IMR-90 (cell line): ENCODE measurements at regions not wholly inside any gene's neighbourhood (a gene's known extent, or its start where the extent isn't known, plus 50 kb on each side); places are given as distances from the start of the nearest gene placed in this dataset.

Experiments
- ATAC-seq: fragments of 200-7000 bp; cut with Tn5 transposase; 2 replicates; pipeline ENCODE4 v1.9.1; 2020; ENCODE audit warnings: low read depth, mild to moderate bottlenecking, moderate library complexity
- BruUV-seq: library from RNA; stranded (reverse); fragments of 400-500 nt; replicated peaks from 2 replicates; lab custom pipeline; 2021; lab: Mats Ljungman, UMichigan
- CTCF ChIA-PET: fragments of 300-600 bp; formaldehyde crosslinking; extraction: SDS; loops from one replicate; lab custom pipeline; 2021; ENCODE audit warnings: antibody characterized with exemption; lab: Yijun Ruan, JAX
- POLR2A ChIA-PET: fragments of 300-600 bp; sonication (Branson Sonifier 250); formaldehyde crosslinking; loops from one replicate; lab custom pipeline; 2022; ENCODE audit warnings: antibody characterized with exemption; ENCODE audit not compliant: unreplicated experiment; lab: Charles Lee
- DNase-seq: peaks from one replicate; pipeline ENCODE4 v3.0.0; 2013
- H2AFZ ChIP-seq: replicated peaks from 2 replicates; pipeline ENCODE3; 2013; ENCODE audit warnings: low read length, mild to moderate bottlenecking; ENCODE audit not compliant: poor library complexity
- H2AK5ac ChIP-seq: 2 replicates; pipeline ENCODE4 v1.6.1; 2013; ENCODE audit warnings: low read depth, low read length, inconsistent platforms
- H2AK9ac ChIP-seq: replicated peaks from 2 replicates; pipeline ENCODE3; 2013; ENCODE audit warnings: mild to moderate bottlenecking, low read depth, low read length, moderate library complexity; ENCODE audit not compliant: poor library complexity
- H2BK120ac ChIP-seq: 2 replicates; pipeline ENCODE4 v1.6.1; 2013; ENCODE audit warnings: low read depth, low read length, inconsistent platforms
- H2BK15ac ChIP-seq: 3 replicates; pipeline ENCODE4 v1.6.1; 2013; ENCODE audit warnings: low read depth, low read length, inconsistent platforms
- H2BK20ac ChIP-seq: 2 replicates; pipeline ENCODE4 v1.6.1; 2013; ENCODE audit warnings: low read depth, mild to moderate bottlenecking, inconsistent platforms, low read length, moderate library complexity
- H2BK5ac ChIP-seq: 2 replicates; pipeline ENCODE4 v1.6.1; 2013; ENCODE audit warnings: mild to moderate bottlenecking, low read depth, low read length, inconsistent platforms; ENCODE audit not compliant: poor library complexity, severe bottlenecking
- H3K14ac ChIP-seq: replicated peaks from 2 replicates; pipeline ENCODE4 v1.6.1; 2013; ENCODE audit warnings: low read depth, low read length, inconsistent platforms
- H3K18ac ChIP-seq: 2 replicates; pipeline ENCODE4 v1.6.1; 2013; ENCODE audit warnings: low read depth, low read length, control low read depth
- H3K23ac ChIP-seq: 2 replicates; pipeline ENCODE4 v1.6.1; 2013; ENCODE audit warnings: low read depth, low read length, inconsistent platforms
- H3K27ac ChIP-seq: 2 replicates; pipeline ENCODE4 v1.5.1; 2013; ENCODE audit warnings: mild to moderate bottlenecking, control low read depth, low read length; ENCODE audit not compliant: insufficient read depth
- H3K27me3 ChIP-seq: 2 replicates; pipeline ENCODE4 v1.6.1; 2013; ENCODE audit warnings: low read length; ENCODE audit not compliant: control insufficient read depth, insufficient read depth
- H3K36me3 ChIP-seq: 2 replicates; pipeline ENCODE4 v1.6.1; 2013; ENCODE audit warnings: low read length, mixed read lengths; ENCODE audit not compliant: control insufficient read depth, insufficient read depth
- H3K4ac ChIP-seq: 2 replicates; pipeline ENCODE4 v1.6.1; 2013; ENCODE audit warnings: low read depth, low read length, inconsistent platforms
- H3K4me1 ChIP-seq: 2 replicates; pipeline ENCODE4 v1.6.1; 2013; ENCODE audit warnings: low read length, mixed read lengths; ENCODE audit not compliant: control insufficient read depth, insufficient read depth
- H3K4me2 ChIP-seq: 2 replicates; pipeline ENCODE4 v1.6.1; 2013; ENCODE audit warnings: low read depth, mild to moderate bottlenecking, control low read depth, low read length, moderate library complexity
- H3K4me3 ChIP-seq: 2 replicates; pipeline ENCODE4 v1.5.1; 2013; ENCODE audit warnings: low read depth, mild to moderate bottlenecking, control low read depth, low read length, moderate library complexity; ENCODE audit not compliant: insufficient read depth
- H3K56ac ChIP-seq: 2 replicates; pipeline ENCODE4 v1.6.1; 2013; ENCODE audit warnings: low read length, inconsistent platforms; ENCODE audit not compliant: insufficient read depth; ENCODE audit errors: extremely low read depth
- H3K79me1 ChIP-seq, 2 experiments: 2 replicates each; pipeline ENCODE4 v1.6.1; 2013; ENCODE audit warnings: low read length in 2 of 2, inconsistent platforms in 1 of 2, low read depth in 1 of 2
- H3K9ac ChIP-seq: 2 replicates; pipeline ENCODE4 v1.6.1; 2013; ENCODE audit warnings: low read depth, low read length, control low read depth
- H3K9me1 ChIP-seq: 2 replicates; pipeline ENCODE4 v1.6.1; 2013; ENCODE audit warnings: low read length, inconsistent platforms; ENCODE audit not compliant: insufficient read depth
- H3K9me3 ChIP-seq: 2 replicates; pipeline ENCODE4 v1.6.1; 2013; ENCODE audit warnings: low read length; ENCODE audit not compliant: control insufficient read depth, insufficient read depth
- H4K20me1 ChIP-seq: 2 replicates; pipeline ENCODE4 v1.6.1; 2013; ENCODE audit warnings: low read length, inconsistent platforms; ENCODE audit not compliant: insufficient read depth
- H4K5ac ChIP-seq: 2 replicates; pipeline ENCODE4 v1.6.1; 2013; ENCODE audit warnings: mild to moderate bottlenecking, low read depth, low read length, control low read depth
- H4K8ac ChIP-seq, 2 experiments: 2 replicates each; pipeline ENCODE4 v1.6.1; 2013; ENCODE audit warnings: low read depth in 2 of 2, low read length in 2 of 2, control low read depth in 1 of 2, inconsistent platforms in 1 of 2
- H4K91ac ChIP-seq: 2 replicates; pipeline ENCODE4 v1.6.1; 2013; ENCODE audit warnings: low read depth, low read length, inconsistent platforms; ENCODE audit not compliant: insufficient read depth
- BHLHE40 ChIP-seq: fragments of 150-350 bp; IDR thresholded peaks from 2 replicates; pipeline ENCODE4 v1.6.1; 2016; ENCODE audit warnings: mild to moderate bottlenecking, low read depth, low read length
- CEBPB ChIP-seq: IDR thresholded peaks from 2 replicates; pipeline ENCODE4 v1.6.1; 2012; ENCODE audit warnings: low read depth, low read length, improper control_type of control experiment
- CHD1 ChIP-seq: IDR thresholded peaks from 2 replicates; pipeline ENCODE4 v1.6.1; 2012; ENCODE audit warnings: low read depth, low read length, improper control_type of control experiment
- FOS ChIP-seq: fragments of 150-350 bp; IDR thresholded peaks from 2 replicates; pipeline ENCODE4 v1.6.1; 2016; ENCODE audit warnings: low read depth, low read length
- MAFK ChIP-seq: IDR thresholded peaks from 2 replicates; pipeline ENCODE4 v1.6.1; 2012; ENCODE audit warnings: low read depth, low read length, improper control_type of control experiment
- MAZ ChIP-seq: IDR thresholded peaks from 2 replicates; pipeline ENCODE4 v1.6.1; 2012; ENCODE audit warnings: low read depth, mild to moderate bottlenecking, low read length, improper control_type of control experiment, moderate library complexity, borderline replicate concordance
- MXI1 ChIP-seq: IDR thresholded peaks from 2 replicates; pipeline ENCODE4 v1.6.1; 2012; ENCODE audit warnings: low read depth, mild to moderate bottlenecking, low read length, moderate library complexity, borderline replicate concordance
- NFE2L2 ChIP-seq: fragments of 150-350 bp; IDR thresholded peaks from 2 replicates; pipeline ENCODE4 v1.6.1; 2016; ENCODE audit warnings: low read depth, mild to moderate bottlenecking, low read length
- POLR2A ChIP-seq: IDR thresholded peaks from 2 replicates; pipeline ENCODE4 v1.6.1; 2012; ENCODE audit warnings: mild to moderate bottlenecking, low read depth, low read length
- RAD21 ChIP-seq: IDR thresholded peaks from 2 replicates; pipeline ENCODE4 v1.6.1; 2012; ENCODE audit warnings: low read length, improper control_type of control experiment
- RCOR1 ChIP-seq: IDR thresholded peaks from 2 replicates; pipeline ENCODE4 v1.6.1; 2012; ENCODE audit warnings: mild to moderate bottlenecking, low read length, improper control_type of control experiment; ENCODE audit not compliant: insufficient replicate concordance
- RFX5 ChIP-seq: IDR thresholded peaks from 2 replicates; pipeline ENCODE4 v1.8.0; 2012; ENCODE audit warnings: low read depth, mild to moderate bottlenecking, low read length, moderate library complexity
- SMC3 ChIP-seq: fragments of 150-350 bp; IDR thresholded peaks from 2 replicates; pipeline ENCODE4 v1.6.1; 2016; ENCODE audit warnings: low read depth, mild to moderate bottlenecking, antibody characterized with exemption, low read length, moderate library complexity
- WGBS, 2 experiments: methylation state at CpG; one replicate each; pipeline versions ENCODE4 v1.1.5 to v1.1.7; 2013; ENCODE audit warnings: missing lambda C conversion rate in 2 of 2; ENCODE audit not compliant: insufficient read length in 1 of 2; ENCODE audit errors: extremely low coverage in 2 of 2; 5-methylcytosine and 5-hydroxymethylcytosine counted together
- dilution Hi-C: fragments of 300-500 bp; cut with HindIII; formaldehyde crosslinking; loops from one replicate; pipeline ENCODE4 v1.14.3; 2018; ENCODE audit warnings: low sequenced_read_pairs; ENCODE audit not compliant: unreplicated experiment
- in situ Hi-C: fragments of 300-500 bp; cut with MboI; formaldehyde crosslinking; loops from 3 replicates; pipeline ENCODE4 v1.14.3; 2019; ENCODE audit warnings: low sequenced_read_pairs, inconsistent platforms, mixed read lengths
- intact Hi-C: fragments of 100-400 bp; cut with micrococcal nuclease; formaldehyde crosslinking; loops from 2 replicates; pipeline ENCODE4 v1.10.0; 2022
- TF ChIP-seq, protein P1 (sequence below): fragments of 150-350 bp; IDR thresholded peaks from 2 replicates; pipeline ENCODE4 v1.6.1; 2017; ENCODE audit warnings: mild to moderate bottlenecking, antibody characterized with exemption, low read length, low read depth
- TF ChIP-seq, protein P2 (sequence below): conservative IDR thresholded peaks from 2 replicates; pipeline ENCODE4 v1.5.1; 2012; ENCODE audit warnings: mild to moderate bottlenecking, low read depth, low read length, improper control_type of control experiment
- TF ChIP-seq, protein P3 (sequence below): fragments of 150-350 bp; IDR thresholded peaks from 2 replicates; pipeline ENCODE4 v1.6.1; 2016; ENCODE audit warnings: low read depth, mild to moderate bottlenecking, low read length, moderate library complexity, borderline replicate concordance

DNA sequence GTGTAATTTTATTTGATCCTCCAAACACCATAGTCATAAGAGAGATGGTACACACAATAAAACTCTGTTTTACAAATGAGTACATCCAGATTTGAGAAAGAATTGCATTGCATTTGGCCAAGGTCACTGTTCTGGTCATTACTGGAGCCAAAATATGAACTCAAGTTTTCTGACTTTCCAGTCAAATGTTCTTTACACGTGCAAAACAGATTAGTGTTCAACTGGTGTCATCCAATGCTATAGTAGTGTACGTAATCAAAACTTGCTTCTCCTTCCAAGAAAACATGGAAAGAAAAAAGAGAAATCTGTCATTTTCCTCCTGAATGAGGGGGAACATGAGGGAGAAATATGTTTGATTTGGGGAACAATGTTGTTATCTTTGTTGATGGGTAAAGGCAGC lies 291.9 kb downstream of the NAF1 start:
- DNase-seq (no peak), ATAC-seq (no peak)
- H2BK120ac ChIP-seq: no peak overlapping the region
- intact Hi-C loops: no loop called here
- H3K4me3 ChIP-seq: no peak overlapping the region
- in situ Hi-C loops: no loop called here
- no peaks in the 10 kb centered on the region for H3K79me1 ChIP-seq
- H2BK20ac ChIP-seq: no peak overlapping the region
- no peak overlapping the region for H3K4ac ChIP-seq
- no peak overlapping the region for H3K9ac ChIP-seq
- no peak overlapping the region for H2BK5ac ChIP-seq
- TF ChIP-seq POLR2A (no peak), RAD21 (no peak), MAFK (no peak), CHD1 (no peak), BHLHE40 (no peak), RFX5 (no peak), SMC3 (no peak), MAZ (no peak), NFE2L2 (no peak), RCOR1 (no peak), MXI1 (no peak), FOS (no peak), CEBPB (no peak)
- TF ChIP-seq, protein P1, sequence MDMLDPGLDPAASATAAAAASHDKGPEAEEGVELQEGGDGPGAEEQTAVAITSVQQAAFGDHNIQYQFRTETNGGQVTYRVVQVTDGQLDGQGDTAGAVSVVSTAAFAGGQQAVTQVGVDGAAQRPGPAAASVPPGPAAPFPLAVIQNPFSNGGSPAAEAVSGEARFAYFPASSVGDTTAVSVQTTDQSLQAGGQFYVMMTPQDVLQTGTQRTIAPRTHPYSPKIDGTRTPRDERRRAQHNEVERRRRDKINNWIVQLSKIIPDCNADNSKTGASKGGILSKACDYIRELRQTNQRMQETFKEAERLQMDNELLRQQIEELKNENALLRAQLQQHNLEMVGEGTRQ: no peak
- TF ChIP-seq, protein P2, sequence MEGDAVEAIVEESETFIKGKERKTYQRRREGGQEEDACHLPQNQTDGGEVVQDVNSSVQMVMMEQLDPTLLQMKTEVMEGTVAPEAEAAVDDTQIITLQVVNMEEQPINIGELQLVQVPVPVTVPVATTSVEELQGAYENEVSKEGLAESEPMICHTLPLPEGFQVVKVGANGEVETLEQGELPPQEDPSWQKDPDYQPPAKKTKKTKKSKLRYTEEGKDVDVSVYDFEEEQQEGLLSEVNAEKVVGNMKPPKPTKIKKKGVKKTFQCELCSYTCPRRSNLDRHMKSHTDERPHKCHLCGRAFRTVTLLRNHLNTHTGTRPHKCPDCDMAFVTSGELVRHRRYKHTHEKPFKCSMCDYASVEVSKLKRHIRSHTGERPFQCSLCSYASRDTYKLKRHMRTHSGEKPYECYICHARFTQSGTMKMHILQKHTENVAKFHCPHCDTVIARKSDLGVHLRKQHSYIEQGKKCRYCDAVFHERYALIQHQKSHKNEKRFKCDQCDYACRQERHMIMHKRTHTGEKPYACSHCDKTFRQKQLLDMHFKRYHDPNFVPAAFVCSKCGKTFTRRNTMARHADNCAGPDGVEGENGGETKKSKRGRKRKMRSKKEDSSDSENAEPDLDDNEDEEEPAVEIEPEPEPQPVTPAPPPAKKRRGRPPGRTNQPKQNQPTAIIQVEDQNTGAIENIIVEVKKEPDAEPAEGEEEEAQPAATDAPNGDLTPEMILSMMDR: no peak
- TF ChIP-seq, protein P3, sequence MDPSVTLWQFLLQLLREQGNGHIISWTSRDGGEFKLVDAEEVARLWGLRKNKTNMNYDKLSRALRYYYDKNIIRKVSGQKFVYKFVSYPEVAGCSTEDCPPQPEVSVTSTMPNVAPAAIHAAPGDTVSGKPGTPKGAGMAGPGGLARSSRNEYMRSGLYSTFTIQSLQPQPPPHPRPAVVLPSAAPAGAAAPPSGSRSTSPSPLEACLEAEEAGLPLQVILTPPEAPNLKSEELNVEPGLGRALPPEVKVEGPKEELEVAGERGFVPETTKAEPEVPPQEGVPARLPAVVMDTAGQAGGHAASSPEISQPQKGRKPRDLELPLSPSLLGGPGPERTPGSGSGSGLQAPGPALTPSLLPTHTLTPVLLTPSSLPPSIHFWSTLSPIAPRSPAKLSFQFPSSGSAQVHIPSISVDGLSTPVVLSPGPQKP: no peak
- ChIA-PET CTCF (no interaction called here), POLR2A (no interaction called here)
- H3K36me3 ChIP-seq: no peaks in the 10 kb centered on the region
- H3K9me3 ChIP-seq: peaks cover 5% of the 10 kb centered on the region
- no peak overlapping the region for H2BK15ac ChIP-seq
- no peak overlapping the region for H3K23ac ChIP-seq
- no peak overlapping the region for H3K14ac ChIP-seq
- no peak overlapping the region for H3K4me2 ChIP-seq
- H2AK9ac ChIP-seq: no peak overlapping the region
- H2AK5ac ChIP-seq: no peak overlapping the region
- H3K4me1 ChIP-seq: no peaks in the 10 kb centered on the region
- H3K18ac ChIP-seq: no peak overlapping the region
- H3K56ac ChIP-seq: no peak overlapping the region
- H3K27ac ChIP-seq: no peak overlapping the region
- H4K91ac ChIP-seq: no peak overlapping the region
- H3K9me1 ChIP-seq: no peaks in the 10 kb centered on the region
- H2AFZ ChIP-seq: no peak overlapping the region
- WGBS, 2 experiments: no CpG with 5 or more reads among the region's 2 CpGs
- BruUV-seq: no TSS peak
- no peak overlapping the region for H4K5ac ChIP-seq
- no peak overlapping the region for H4K8ac ChIP-seq
- no peaks in the 10 kb centered on the region for H3K27me3 ChIP-seq
- no peaks in the 10 kb centered on the region for H4K20me1 ChIP-seq
- dilution Hi-C loops: no loop called here
